ENCODE measurements at regions not wholly inside any gene's neighbourhood (a gene's known extent, or its start where the extent isn't known, plus 50 kb on each side); places are given as distances from the start of the nearest gene placed in this dataset.

- peak; percentile 56 for DNase-seq
- in situ Hi-C loops (cut with MboI; ENCODE audit: low pct_unique_long_range_greater_than_20kb, low sequenced_read_pairs): no loop called here
Observed at GRCh38 chr9:118522093-118523028, 818.2 kb downstream of the TLR4 start.

GRCh38 chr9:118527261-118527660 is 823.1 kb downstream of the TLR4 start:
- DNase-seq: no peak
- in situ Hi-C loops (cut with MboI; ENCODE audit: low pct_unique_long_range_greater_than_20kb, low sequenced_read_pairs): no loop called here

- in situ Hi-C loops (cut with MboI; ENCODE audit: low pct_unique_long_range_greater_than_20kb, low sequenced_read_pairs): no loop called here
Observed at GRCh38 chr9:118529210-118529609, 825.0 kb downstream of the TLR4 start.

GRCh38 chr9:118529624-118530214 is 825.5 kb downstream of the TLR4 start:
- no peak for DNase-seq
- in situ Hi-C loops (cut with MboI; ENCODE audit: low pct_unique_long_range_greater_than_20kb, low sequenced_read_pairs): no loop called here

More at GRCh38 chr9:118529210-118529609, 825.0 kb downstream of the TLR4 start:
- DNase-seq: peak; percentile 27

- in situ Hi-C loops (cut with MboI; ENCODE audit: low pct_unique_long_range_greater_than_20kb, low sequenced_read_pairs): no loop called here
- DNase-seq: no peak
Observed at GRCh38 chr9:118532592-118532991, 828.4 kb downstream of the TLR4 start.

GRCh38 chr9:118533101-118533500 is 828.9 kb downstream of the TLR4 start:
- in situ Hi-C loops (cut with MboI; ENCODE audit: low pct_unique_long_range_greater_than_20kb, low sequenced_read_pairs): no loop called here
- no peak for DNase-seq

- no peak for DNase-seq
- in situ Hi-C loops (cut with MboI; ENCODE audit: low pct_unique_long_range_greater_than_20kb, low sequenced_read_pairs): no loop called here
Observed at GRCh38 chr9:118533850-118534249, 829.6 kb downstream of the TLR4 start.

- in situ Hi-C loops (cut with MboI; ENCODE audit: low pct_unique_long_range_greater_than_20kb, low sequenced_read_pairs): no loop called here
- no peak for DNase-seq
Observed at GRCh38 chr9:118536153-118536552, 832.0 kb downstream of the TLR4 start.

- no peak for DNase-seq
- in situ Hi-C loops (cut with MboI; ENCODE audit: low pct_unique_long_range_greater_than_20kb, low sequenced_read_pairs): no loop called here
Observed at GRCh38 chr9:118538959-118539358, 830.3 kb downstream of the BRINP1 start.

GRCh38 chr9:118553465-118553864 is 815.8 kb downstream of the BRINP1 start:
- in situ Hi-C loops (cut with MboI; ENCODE audit: low pct_unique_long_range_greater_than_20kb, low sequenced_read_pairs): no loop called here
- no peak for DNase-seq

- in situ Hi-C loops (cut with MboI; ENCODE audit: low pct_unique_long_range_greater_than_20kb, low sequenced_read_pairs): no loop called here
- no peak for DNase-seq
Observed at GRCh38 chr9:118554987-118555386, 814.2 kb downstream of the BRINP1 start.

GRCh38 chr9:118558026-118558425 is 811.2 kb downstream of the BRINP1 start:
- in situ Hi-C loops (cut with MboI; ENCODE audit: low pct_unique_long_range_greater_than_20kb, low sequenced_read_pairs): no loop called here

GRCh38 chr9:118558891-118559290 is 810.3 kb downstream of the BRINP1 start:
- in situ Hi-C loops (cut with MboI; ENCODE audit: low pct_unique_long_range_greater_than_20kb, low sequenced_read_pairs): no loop called here
- DNase-seq: no peak

More at GRCh38 chr9:118558026-118558425, 811.2 kb downstream of the BRINP1 start:
- DNase-seq: no peak

GRCh38 chr9:118561051-118561450 is 808.2 kb downstream of the BRINP1 start:
- DNase-seq: no peak
- in situ Hi-C loops (cut with MboI; ENCODE audit: low pct_unique_long_range_greater_than_20kb, low sequenced_read_pairs): no loop called here

- in situ Hi-C loops (cut with MboI; ENCODE audit: low pct_unique_long_range_greater_than_20kb, low sequenced_read_pairs): no loop called here
- DNase-seq: no peak
Observed at GRCh38 chr9:118563677-118564076, 805.6 kb downstream of the BRINP1 start.

GRCh38 chr9:118567861-118568260 is 801.4 kb downstream of the BRINP1 start:
- DNase-seq: no peak
- in situ Hi-C loops (cut with MboI; ENCODE audit: low pct_unique_long_range_greater_than_20kb, low sequenced_read_pairs): no loop called here

GRCh38 chr9:118568704-118569103 is 800.5 kb downstream of the BRINP1 start:
- no peak for DNase-seq
- in situ Hi-C loops (cut with MboI; ENCODE audit: low pct_unique_long_range_greater_than_20kb, low sequenced_read_pairs): no loop called here

GRCh38 chr9:118569148-118569547 is 800.1 kb downstream of the BRINP1 start:
- no peak for DNase-seq
- in situ Hi-C loops (cut with MboI; ENCODE audit: low pct_unique_long_range_greater_than_20kb, low sequenced_read_pairs): no loop called here

- in situ Hi-C loops (cut with MboI; ENCODE audit: low pct_unique_long_range_greater_than_20kb, low sequenced_read_pairs): no loop called here
- no peak for DNase-seq
Observed at GRCh38 chr9:118570066-118570465, 799.2 kb downstream of the BRINP1 start.

GRCh38 chr9:118575341-118576070 is 793.7 kb downstream of the BRINP1 start:
- no peak for DNase-seq
- in situ Hi-C loops (cut with MboI; ENCODE audit: low pct_unique_long_range_greater_than_20kb, low sequenced_read_pairs): no loop called here

All from KBM-7 (cell line).